Dedifferentiated amniotic fluid mesenchymal stem cell (primary cell): ENCODE measurements at regions not wholly inside any gene's neighbourhood (a gene's known extent, or its start where the extent isn't known, plus 50 kb on each side); places are given as distances from the start of the nearest gene placed in this dataset.
"Not testable (repeated sequence)": the region's sequence is repeated elsewhere in the genome, so short reads cannot be mapped to it uniquely, and the experiment has no call there.

Source experiments
- DNase-seq: peaks from one replicate; pipeline ENCODE4 v3.0.0-alpha.2; 2016; ENCODE audit errors: extremely low spot score

DNA sequence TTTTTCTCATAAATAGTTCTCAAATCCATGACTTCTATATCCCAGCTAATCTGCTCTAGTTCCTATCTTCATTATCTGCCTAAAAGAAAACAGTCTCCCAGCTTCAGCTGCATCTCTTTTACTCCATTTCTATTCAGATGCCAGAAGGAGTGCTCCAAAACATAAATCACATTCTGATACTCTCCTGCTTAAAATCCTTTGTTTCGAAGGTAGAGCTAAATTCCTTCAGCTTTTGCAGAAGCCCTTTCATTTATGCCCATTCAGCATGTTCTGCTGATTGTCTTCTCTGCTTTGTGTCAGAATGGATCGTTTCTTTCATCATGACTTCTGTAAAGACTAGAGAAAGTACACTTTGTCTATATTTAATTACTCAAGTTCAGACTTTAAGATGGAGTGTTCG, 440.1 kb upstream of the SMIM31 start:
- DNase-seq = no peak

DNA sequence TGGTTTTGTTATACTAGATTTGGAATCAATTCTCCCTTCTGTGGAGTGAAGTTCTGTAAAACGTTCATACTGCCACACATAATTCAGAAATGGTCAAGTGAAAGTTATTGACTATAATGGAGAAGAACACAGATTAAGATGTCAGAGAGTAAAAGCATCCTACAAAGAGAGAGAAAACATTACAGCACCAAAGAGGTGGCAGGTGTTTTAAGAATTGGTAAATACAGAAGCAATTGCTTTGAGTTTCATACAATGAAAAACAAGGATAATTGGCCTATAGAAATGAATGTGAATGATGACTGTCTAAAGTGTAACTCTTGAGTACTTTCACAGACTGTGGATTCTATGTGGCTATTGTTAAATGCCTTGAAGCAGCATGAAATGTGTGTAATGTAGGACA, 435.6 kb upstream of the SMIM31 start:
- no peak for DNase-seq

DNA sequence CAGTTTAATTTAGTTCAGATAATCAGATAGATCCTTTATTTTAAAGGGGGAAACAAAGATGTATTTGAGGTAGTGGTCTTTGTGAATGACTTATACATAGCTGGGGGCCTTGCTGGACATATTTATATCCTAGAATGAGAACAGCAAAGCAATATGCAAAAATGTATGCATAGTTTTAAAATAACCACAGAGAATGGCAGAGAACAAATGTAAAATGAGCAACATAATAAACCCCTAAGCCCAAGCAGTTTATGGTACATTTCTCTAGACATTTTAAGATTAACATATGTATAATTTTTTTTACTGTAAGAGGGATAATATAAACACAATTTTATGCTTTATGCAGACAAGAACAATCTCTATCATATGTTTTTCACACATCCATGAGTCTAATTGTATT, 434.2 kb upstream of the SMIM31 start:
- DNase-seq = no peak

DNA sequence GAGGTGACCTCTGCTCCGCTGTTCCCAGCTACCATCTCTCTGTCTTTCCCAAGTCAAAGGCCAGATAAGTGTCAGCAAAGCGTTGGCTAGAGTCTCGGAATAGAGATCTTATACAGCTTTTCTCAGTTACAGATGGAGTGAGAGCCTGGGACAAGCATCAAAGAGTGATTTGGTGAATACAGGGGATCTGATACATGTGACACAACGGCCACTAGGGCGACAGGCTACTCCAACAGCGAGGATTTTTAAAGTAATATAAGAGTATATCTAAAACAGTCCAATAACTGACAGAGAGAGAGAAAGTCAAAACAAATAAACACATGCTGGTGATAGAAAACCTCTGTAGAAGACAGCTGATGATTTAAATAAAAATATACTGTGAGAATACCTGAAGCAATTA, 433.1 kb upstream of the SMIM31 start:
- no peak for DNase-seq

DNA sequence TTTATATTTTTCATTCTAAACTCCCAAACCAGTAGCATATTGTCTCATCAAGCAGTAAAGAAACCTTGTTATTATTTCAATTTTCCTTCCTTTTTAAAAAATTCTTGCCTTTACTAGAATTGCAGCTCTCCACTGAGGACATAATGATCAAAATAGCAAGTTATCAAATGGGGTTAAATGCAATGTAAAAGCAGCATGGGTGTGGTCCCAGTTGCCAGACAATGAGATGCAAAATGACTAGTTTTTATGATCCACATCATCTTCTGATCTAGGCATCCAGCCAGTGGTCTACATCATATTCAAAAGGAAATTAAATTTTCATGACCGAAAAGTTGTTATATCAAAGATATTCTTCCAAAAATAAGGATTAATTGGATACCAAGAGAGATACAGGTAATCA, 427.9 kb upstream of the SMIM31 start:
- DNase-seq = no peak

DNA sequence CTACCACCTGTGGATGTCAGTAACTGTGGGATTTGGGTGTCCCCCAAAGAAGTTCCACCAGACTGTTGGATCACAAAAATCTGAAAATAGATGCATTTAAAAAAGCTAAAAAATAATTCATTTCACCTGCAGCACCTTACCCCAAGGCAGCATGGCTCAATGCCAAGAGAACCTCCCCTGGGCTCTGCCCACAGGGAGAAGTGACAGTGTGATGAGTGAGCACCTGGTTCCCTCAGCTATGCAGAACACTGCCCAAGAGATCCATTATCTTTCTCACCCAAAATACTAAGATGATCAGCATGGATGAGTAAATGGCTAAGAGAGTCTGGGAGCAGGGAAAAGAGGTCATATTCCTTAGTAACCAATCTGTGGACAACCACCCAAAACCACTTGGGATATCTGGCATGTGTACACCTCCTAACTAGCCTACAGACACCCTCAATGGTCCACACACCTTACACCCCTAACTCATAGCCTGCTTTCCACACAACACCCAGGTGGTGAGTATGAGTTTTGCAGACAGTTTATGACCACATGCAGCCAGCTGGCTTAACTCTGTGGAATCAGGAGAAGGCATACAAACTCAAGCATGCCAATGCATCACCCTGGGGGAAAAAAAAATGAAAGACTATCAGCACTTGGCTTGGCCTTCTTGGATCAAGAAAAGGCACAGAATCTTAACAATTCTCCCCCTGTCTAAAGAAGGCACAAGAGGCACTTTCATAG, 416.5 kb upstream of the SMIM31 start:
- DNase-seq = no peak

DNA sequence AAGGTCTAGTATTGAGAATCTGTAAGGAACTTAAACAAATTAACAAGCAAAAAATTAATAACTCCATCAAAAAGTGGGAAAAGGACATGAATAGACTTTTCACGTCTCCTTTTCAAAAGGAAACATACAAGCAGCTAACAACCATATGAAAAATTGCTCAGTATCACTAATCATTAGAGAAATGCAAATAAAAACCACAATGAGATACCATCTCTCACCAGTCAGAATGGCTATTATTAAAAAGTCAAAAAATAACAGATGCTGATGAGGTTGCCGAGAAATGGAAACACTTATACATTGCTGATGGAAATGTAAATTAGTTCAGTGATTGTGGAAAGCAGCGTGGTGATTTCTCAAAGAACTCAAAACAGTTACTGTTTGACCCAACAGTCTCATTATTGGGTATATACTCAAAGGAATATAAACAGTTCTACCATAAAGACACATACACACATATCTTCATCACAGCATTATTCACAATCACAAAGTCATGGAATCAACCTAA, 410.4 kb upstream of the SMIM31 start:
- DNase-seq = no peak

DNA sequence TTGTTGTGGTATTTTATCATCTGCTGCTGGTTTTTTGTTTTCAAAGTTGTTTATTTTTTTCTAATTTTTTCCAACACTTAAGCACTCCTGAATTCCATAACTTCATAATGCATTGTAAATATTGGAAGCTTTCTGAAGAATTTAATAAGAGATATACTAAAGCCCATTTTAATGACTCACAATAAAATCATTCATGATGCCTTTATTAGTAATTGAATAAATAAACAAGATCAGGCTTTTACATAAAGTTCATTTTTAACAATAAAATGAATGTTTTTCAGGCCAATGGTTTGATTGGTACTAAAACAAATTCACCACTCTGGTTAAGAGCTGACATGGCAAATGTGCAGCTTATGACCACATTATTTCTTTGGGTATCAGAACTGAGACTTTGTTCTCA, 408.2 kb upstream of the SMIM31 start:
- DNase-seq = no peak

DNA sequence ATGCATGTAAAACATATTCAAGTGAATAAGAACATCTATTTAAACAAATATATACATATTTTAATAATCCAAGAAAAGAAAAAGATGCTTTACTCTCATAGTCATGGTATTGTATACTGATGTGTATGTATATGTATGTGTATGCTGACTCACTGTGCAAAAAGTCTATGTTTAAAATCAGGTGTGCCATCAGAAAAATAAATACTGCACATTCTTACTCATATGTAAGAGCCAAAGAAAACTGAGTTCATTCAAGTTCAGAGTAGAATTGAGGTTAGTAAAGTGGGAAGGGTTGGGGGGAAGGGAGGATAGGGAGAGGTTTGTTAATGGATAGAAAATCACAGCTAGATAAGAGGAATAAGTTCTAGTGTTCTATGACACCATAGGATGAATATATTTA, 403.9 kb upstream of the SMIM31 start:
- no peak for DNase-seq

DNA sequence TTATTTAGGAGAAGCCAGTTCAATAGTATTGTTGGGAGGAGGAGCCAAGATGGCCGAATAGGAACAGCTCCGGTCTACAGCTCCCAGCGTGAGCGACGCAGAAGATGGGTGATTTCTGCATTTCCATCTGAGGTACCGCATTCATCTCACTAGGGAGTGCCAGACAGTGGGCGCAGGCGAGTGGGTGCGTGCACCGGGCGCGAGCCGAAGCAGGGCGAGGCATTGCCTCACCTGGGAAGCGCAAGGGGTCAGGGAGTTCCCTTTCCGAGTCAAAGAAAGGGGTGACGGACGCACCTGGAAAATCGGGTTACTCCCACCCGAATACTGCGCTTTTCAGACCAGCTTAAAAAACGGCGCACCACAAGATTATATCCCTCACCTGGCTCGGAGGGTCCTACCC, 403.2 kb upstream of the SMIM31 start:
- not testable (repeated sequence) for DNase-seq

DNA sequence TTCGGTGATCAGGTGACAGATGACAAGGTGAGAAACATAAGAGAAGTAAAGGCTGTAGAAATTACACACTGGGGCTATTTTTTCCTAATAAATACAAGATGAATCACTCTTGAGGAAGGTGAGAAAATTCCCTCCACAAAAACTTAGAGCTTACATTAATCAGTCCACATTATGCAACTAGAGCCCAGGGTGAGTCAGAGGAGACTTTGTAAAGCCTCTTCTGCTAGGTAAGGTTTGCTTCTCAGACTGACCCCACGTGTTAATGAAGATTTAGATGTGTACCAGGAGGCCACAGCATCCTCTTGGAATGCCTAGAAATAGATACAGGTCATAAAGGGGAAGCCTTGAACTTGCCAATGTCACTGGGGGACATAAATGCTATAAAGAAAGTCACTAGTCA, 396.0 kb upstream of the SMIM31 start:
- DNase-seq = no peak

DNA sequence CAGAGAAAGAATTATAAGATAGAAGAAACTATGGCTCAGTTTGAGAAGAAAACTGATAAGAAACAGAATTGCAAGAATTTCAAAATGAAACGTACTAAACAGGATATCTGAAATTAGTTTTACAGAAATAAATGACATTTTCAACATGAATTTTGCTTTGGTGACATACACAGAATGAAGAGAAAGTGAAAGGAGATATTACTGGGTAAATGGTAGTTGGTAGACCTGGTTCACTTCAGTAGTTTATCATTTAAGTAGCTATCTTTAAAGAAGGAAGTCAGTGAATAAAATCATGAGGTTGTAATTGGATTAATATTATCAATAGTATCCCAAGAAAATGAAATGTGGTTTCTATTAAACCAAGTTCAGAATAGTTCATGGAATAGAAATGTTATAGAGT, 395.5 kb upstream of the SMIM31 start:
- no peak for DNase-seq

DNA sequence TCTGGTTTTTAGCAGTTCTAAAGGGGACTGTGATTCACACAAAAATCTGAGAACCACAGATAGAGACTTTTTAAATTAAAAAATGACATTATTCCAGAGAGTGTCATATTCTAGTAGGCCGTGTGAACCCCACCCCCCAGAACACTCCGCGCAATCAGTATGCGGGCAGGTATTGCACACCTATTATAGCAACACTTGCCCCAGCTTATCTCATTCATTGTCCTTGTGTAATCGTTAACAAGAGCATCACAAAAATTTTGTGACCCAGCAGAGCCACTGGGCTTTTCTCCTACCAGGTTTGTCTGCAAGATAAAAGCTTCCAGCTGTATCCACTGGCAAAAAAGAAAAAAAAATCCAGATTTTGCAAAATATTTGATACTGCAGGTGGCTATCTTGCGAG, 394.1 kb upstream of the SMIM31 start:
- DNase-seq = no peak

DNA sequence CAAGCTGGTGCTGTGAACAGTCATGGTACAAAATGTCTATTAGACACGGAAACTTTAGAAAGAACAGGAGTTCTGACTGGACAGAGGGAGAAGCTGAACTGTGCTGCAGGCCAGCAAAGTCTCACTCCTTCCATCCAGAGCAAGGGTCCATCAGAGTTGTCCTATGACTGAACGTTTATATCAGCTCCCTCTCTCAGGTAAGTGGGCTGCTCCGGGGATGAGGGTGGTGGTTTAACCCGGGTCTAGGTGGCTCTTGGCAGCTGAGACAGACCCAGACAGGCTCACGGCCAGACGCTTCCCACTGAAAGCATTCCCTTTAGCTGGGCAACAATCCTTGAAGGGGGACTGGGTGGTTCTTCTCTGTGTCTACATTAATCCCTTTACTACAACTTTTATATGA, 385.0 kb upstream of the SMIM31 start:
- no peak for DNase-seq

DNA sequence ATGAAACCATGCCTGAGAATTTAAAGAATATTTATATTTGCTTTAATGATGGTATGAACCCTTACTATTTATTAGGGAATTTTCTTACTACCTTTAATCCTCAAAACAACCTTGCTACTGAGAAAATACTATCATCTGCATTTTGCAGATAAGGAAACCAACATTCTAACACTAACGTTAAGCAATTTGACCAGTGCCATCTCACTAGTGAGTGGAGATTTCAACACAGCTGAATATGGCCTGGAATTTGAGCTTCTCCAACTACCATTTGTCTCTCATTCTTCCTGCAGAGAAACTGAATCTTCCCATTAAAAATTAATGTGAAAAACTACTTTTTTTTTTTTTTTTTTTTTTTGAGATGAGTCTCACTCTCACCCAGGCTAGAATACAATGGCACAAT, 380.9 kb upstream of the SMIM31 start:
- no peak for DNase-seq

DNA sequence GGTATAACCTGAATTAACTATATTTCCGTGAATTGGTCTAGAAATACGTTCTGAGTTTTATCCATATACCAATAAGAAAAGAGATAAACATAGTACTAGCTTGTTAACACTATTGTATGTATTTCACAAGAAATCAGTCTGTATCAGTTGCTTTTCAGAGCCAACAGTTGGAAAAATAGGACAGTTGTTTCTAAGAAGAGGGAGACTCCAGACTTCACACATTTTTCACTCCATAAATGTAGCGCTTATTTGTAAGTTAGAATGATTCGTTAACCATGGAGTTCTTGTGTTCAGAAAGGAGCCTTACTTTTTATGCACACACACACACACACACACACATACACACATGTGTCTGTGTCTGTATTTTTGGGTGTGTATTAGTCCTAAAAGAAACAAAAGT, 376.7 kb upstream of the SMIM31 start:
- no peak for DNase-seq

DNA sequence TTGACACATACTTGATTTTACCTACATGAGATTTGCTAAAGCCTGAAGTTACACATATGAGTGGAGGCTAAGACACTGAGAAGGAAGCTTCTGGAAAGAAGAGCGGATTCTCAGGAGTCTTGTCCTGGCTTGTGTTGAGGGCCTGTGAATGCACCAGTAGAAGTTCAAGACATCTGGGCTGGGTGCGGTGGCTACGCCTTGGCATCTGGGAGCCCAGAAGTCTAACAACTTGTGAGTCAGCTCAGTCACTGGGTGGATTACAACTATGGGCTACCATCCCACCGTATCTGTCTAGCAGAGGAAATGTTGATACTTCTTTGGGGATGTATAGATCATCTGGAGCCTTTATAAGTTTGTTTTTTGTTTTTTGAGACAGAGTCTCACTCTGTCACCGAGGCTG, 375.6 kb upstream of the SMIM31 start:
- no peak for DNase-seq

DNA sequence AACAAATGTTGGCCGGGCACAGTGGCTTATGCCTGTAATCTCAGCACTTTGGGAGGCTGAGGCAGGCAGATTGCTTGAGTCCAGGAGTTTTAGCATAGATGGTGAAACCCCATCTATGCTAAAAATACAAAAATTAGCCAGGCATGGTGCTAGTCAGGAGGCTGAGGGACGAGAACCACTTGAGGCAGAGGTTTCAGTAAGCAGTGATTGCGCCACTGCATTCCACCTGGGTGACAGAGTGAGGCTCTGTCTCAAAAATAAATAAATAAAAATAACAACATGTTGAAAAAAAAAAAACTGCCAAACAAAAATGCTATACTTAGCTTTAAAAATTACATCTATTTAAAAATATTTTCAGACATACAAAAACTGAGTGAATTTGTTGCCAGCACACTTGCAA, 374.2 kb upstream of the SMIM31 start:
- DNase-seq = no peak

DNA sequence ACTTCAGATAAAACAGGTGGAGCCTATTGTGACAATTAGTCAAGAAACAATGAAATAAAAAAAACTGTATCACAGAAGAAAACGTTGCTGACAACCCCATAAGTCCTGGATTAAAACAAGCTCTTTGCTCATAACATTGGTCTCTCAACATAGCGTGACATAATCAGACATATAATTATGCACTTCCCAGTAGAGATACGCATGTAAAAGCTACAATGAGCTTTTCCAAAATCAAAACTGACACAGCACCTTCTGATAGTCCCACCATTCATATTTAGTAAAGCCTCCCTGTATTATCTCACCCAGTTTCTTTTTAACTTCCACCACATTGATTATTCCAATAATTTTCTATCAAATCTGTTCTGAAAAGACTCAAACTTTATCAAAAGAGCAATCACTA, 372.1 kb upstream of the SMIM31 start:
- no peak for DNase-seq

DNA sequence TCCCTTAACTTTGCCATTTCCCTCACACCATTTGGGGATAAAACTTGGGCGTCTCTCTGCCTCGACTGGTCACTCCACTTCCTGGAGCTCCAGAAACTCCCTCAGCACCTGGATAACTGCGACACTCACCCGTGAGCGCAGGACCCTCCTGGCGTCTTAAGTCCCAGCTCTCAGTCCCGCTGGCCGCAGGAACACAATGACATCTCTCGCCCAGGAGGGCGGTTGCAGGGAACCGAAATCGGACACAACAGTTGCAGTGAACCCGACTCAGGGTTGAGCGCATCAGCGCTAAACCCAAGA, 370.9 kb upstream of the SMIM31 start:
- DNase-seq = no peak

DNA sequence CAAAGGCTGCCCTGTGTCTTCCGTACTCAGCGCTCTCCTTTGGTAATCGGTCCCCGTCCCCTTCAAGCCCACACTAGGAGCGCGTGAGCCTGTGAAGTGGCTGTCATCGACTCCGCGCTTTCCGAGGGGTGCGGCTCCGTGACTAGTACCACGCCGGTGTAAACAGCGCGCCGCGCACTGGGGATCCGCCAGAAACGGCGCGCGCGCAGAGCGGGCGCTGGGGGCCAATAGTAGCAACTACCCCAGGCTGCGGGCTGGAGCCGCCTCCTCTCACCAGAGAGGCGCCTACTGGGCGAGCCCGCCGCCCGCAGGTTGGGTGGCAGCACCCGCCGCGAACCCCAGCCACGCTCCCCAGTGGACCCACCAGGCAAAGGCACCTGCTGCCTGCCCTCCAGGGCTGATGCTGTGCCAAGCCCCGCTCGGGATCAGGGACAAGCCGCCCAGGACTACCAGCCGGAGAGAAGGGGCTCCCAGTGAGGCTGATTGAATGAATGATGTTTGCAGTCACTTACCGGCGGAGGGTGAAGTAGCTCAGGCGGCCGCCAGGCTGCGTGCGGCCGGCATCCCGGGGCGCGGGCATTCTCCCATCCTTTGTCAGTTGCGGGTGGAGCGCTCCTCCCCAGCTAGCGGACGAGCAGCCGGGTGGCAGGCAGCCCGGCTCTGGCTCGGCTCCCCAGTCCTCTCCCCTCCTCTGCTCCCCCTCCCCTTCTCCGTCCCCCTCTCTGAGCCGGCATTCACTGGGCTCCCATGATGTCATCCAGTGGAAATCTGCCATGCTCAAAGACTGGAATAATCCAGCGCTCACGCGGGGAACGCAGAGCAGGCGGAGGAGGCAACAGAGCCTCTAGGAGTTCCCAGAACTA, 370.3 kb upstream of the SMIM31 start:
- no peak for DNase-seq

DNA sequence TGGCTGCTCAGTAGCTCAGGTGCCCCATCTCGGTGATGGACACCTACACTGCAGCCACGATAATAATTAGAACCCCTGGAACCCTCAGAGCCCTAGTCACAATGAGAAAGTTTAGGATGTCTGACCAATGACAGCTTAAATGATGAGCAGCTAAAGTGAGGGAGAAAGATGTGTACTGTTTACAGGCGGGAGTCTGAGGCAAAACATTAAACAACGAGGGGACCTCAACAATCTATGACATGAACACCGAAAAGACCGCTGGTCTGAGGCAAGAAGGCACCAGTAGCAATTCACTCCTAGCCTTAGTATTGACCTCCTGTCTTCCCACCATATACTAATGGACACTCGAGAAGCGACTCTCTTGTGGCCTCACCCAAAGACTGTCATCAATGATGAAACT, 369.5 kb upstream of the SMIM31 start:
- DNase-seq = no peak

DNA sequence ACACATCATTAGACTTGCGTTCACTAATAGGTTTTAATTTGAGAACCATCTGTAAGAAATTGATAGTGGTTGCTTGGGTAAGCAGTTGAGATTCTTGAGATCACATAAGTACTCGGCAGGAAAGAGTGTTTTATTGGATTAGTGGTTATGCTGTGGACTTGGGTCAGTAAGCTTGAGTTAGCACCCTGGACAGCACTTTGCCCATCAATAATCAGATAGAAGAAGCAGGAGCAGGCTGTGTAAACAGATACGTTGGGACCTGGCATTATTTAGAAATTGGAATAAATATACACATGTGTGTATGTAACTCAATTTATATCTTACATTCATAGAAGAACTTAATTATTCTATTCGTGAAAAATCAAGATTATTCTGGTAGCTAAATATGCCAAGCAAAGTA, 357.5 kb upstream of the SMIM31 start:
- DNase-seq = no peak

DNA sequence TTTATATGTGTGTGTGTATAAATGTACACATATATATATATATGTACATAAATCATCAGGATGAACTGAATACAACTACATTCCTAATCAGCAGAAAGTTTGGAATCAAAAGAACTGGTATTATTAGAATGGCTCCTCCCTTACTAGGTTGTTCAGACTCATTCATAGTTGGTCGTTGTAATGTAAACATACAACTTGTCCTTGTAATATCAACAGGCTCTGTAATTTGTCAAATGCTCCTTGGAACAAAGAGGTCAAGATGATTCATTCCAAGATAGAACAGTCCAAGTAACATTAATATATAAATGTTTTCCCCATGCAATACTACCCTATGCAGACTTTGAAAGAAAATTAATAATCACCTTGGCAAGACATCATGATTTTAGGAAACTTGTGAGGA, 351.4 kb upstream of the SMIM31 start:
- DNase-seq = no peak
